ENCODE measurements at regions not wholly inside any gene's neighbourhood (a gene's known extent, or its start where the extent isn't known, plus 50 kb on each side); places are given as distances from the start of the nearest gene placed in this dataset.

DNA sequence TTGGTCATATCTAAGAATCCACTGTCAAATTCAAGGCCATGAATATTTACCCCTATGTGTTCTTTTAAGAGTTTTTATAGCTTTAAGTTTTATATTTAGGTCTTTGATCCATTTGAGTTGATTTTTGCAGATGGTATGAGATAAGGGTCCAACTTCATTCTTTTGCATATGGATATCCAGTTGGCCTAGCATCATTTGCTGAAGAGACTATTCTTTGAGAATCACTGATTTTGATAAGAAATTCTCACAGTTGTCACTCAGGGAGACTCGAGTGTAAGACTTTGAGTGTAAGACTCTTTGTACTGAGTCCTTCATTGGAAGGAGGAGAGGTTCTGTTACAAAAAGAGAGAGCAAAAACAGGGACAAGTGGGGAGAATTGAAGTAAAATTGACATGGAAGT lies 74.8 kb downstream of the CBLL2 start:
- no peak for DNase-seq (ENCODE audit: low read depth)
- TF ChIP-seq, protein P1, sequence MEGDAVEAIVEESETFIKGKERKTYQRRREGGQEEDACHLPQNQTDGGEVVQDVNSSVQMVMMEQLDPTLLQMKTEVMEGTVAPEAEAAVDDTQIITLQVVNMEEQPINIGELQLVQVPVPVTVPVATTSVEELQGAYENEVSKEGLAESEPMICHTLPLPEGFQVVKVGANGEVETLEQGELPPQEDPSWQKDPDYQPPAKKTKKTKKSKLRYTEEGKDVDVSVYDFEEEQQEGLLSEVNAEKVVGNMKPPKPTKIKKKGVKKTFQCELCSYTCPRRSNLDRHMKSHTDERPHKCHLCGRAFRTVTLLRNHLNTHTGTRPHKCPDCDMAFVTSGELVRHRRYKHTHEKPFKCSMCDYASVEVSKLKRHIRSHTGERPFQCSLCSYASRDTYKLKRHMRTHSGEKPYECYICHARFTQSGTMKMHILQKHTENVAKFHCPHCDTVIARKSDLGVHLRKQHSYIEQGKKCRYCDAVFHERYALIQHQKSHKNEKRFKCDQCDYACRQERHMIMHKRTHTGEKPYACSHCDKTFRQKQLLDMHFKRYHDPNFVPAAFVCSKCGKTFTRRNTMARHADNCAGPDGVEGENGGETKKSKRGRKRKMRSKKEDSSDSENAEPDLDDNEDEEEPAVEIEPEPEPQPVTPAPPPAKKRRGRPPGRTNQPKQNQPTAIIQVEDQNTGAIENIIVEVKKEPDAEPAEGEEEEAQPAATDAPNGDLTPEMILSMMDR (conservative IDR thresholded peaks at IDR 0.05; ENCODE audit: low read depth, low read length), result no peak
- H3K4me3 ChIP-seq (ENCODE audit: low read depth, low read length), result no peak overlapping the region

GRCh38 chrX:22349116-22349515 lies 76.4 kb downstream of the CBLL2 start:
- DNase-seq (ENCODE audit: low read depth), result no peak
- TF ChIP-seq, protein P1 (conservative IDR thresholded peaks at IDR 0.05; ENCODE audit: low read depth, low read length), result no peak

GRCh38 chrX:22351076-22351475 lies 78.4 kb downstream of the CBLL2 start:
- no peak overlapping the region for H3K4me3 ChIP-seq (ENCODE audit: low read depth, low read length)
- TF ChIP-seq, protein P1 (conservative IDR thresholded peaks at IDR 0.05; ENCODE audit: low read depth, low read length), result no peak
- DNase-seq (ENCODE audit: low read depth), result no peak

More at GRCh38 chrX:22349116-22349515, 76.4 kb downstream of the CBLL2 start:
- no peak overlapping the region for H3K4me3 ChIP-seq (ENCODE audit: low read depth, low read length)

GRCh38 chrX:22351966-22352365 lies 79.3 kb downstream of the CBLL2 start:
- TF ChIP-seq, protein P1 (conservative IDR thresholded peaks at IDR 0.05; ENCODE audit: low read depth, low read length), result no peak
- no peak for DNase-seq (ENCODE audit: low read depth)
- H3K4me3 ChIP-seq (ENCODE audit: low read depth, low read length), result no peak overlapping the region

DNA sequence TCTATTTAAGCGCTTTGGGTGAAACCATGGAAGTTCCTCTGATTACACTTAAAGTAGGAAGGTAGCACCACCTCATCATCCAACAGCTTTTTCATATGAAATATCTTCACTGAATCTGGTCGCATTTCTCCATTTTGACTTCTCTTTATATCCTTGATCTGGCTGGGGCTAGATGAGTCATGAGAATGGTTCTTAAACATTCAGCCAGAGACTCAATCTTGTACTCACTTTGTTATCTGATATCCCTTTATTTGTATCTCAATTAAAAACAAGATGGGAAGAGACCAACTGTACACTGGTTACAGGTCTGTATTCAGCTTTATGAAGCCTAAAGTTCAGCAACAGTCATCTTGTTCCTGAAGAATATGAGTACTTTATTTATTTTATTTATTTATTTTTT lies 84.9 kb downstream of the CBLL2 start:
- TF ChIP-seq, protein P1 (conservative IDR thresholded peaks at IDR 0.05; ENCODE audit: low read depth, low read length), result no peak
- no peak for DNase-seq (ENCODE audit: low read depth)
- no peak overlapping the region for H3K4me3 ChIP-seq (ENCODE audit: low read depth, low read length)

- no peak for DNase-seq (ENCODE audit: low read depth)
- H3K4me3 ChIP-seq (ENCODE audit: low read depth, low read length), result no peak overlapping the region
- TF ChIP-seq, protein P1 (conservative IDR thresholded peaks at IDR 0.05; ENCODE audit: low read depth, low read length), result no peak
Measured at GRCh38 chrX:22360129-22360528, 87.4 kb downstream of the CBLL2 start.

- peak; percentile 47 for DNase-seq (ENCODE audit: low read depth)
- no peak overlapping the region for H3K4me3 ChIP-seq (ENCODE audit: low read depth, low read length)
- TF ChIP-seq, protein P1 (conservative IDR thresholded peaks at IDR 0.05; ENCODE audit: low read depth, low read length), result no peak
Measured at GRCh38 chrX:22365460-22365859, 92.7 kb downstream of the CBLL2 start.

All from epithelial cell of proximal tubule (primary cell).